ENCODE measurements at regions not wholly inside any gene's neighbourhood (a gene's known extent, or its start where the extent isn't known, plus 50 kb on each side); places are given as distances from the start of the nearest gene placed in this dataset.
"Not testable (repeated sequence)": the region's sequence is repeated elsewhere in the genome, so short reads cannot be mapped to it uniquely, and the experiment has no call there.

DNA sequence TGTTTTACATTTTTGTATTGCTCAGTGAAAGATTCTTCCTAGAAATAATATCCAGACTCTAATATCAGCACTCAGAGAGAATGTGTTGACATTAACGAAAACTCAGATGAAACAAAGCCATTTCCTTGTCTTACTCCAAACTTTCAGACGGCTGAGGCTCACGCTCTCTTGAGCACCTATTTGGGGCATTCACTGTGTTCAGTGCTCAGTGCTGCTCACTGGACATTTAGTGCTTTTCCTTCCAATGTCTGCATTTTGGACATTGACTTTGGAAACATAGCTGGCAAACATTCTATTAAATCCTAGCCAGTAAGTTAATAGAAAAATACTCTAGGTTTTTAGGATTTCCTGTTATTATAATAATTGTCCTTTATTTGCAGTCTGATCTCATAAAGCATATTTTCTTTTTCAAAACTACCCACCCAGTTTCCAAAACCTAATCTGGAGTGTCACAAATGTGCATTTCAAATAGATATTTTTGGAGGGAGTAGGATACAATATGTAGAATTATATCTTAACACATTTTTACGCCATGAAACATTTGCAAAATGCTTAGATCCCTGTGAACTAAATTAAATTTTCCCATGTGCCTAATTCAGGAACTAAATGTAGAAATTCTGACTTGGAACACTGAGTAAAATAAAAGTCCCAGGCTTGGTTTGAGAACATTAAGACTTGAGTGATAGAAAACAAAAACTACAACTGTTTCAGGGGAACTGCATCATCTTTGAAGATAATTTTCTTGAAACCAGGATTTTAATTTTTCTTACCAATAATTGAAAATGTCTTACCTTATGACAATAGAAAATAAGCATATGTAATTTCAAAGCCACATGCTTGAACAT is 91.7 kb upstream of the B3GAT2 start:
- no peak for DNase-seq (ENCODE audit: low spot score)
- in situ Hi-C loops (cut with HindIII; ENCODE audit: low sequenced_read_pairs), result no loop called here

DNA sequence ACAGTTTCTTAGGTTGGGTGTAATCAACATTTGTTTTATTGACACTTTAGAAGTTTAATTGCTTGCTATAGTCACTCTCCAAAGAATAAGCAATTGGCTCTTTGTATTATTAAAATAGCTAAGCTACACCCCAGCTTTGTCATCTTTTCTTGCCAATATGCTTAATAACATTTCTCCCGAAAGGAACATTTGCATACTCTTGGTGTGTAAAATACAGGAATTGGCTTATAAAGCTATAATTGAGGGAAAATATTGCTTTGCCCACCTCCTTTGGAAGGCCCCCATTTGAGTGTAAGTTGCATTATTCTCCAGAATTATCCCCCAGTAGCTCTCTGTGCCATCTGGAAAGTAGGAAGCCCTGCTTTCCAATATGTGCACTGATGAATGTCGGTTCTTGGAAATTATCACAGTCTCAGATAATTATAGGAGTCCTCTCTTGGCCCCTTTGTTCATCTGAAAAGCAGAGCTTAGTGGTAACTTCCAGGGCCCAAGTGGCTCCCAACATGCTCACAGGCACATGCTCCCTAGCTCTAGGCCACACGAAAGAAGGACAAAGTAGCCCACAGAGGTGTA is 92.4 kb upstream of the B3GAT2 start:
- no peak for DNase-seq (ENCODE audit: low spot score)
- in situ Hi-C loops (cut with HindIII; ENCODE audit: low sequenced_read_pairs), result no loop called here

DNA sequence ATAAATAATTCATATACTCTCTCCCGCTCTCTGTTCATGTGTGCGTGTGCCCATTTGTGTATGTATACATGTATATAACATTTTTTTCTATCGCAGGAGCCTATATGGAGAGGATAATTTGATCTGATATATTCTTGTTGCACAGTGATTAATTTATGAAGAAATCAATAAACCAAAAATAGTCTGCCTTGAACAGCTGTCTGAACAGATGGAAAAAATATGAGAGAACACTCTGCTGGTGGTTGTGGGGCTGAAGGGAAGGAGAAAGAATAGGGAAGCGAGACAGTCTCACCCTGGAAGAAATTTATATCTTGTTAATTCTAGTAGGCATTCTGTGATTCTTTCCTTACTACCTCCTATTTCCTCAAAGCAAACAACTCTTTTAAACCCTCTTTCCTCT is 96.6 kb upstream of the B3GAT2 start:
- no peak for DNase-seq (ENCODE audit: low spot score)
- in situ Hi-C loops (cut with HindIII; ENCODE audit: low sequenced_read_pairs), result no loop called here

DNA sequence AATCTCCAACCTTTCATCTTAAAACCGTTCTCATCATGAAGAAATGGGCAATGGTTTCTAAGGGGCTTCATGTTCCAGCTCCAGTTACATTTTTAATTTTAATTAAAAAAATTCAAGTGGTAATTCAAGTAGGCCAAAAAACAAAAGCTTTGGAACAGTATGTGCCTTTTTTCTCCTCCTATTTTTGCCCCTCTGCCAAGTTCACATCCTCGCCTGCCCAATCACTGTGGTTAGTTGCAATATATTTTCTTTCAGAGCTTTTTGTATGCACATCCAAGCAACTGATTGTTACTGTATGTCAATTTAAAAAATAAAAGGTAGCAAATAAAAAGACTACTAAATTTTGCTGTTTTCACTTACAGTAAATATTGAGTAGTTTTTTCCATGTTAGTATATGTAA is 99.8 kb upstream of the B3GAT2 start:
- DNase-seq (ENCODE audit: low spot score), result no peak
- in situ Hi-C loops (cut with HindIII; ENCODE audit: low sequenced_read_pairs), result no loop called here

DNA sequence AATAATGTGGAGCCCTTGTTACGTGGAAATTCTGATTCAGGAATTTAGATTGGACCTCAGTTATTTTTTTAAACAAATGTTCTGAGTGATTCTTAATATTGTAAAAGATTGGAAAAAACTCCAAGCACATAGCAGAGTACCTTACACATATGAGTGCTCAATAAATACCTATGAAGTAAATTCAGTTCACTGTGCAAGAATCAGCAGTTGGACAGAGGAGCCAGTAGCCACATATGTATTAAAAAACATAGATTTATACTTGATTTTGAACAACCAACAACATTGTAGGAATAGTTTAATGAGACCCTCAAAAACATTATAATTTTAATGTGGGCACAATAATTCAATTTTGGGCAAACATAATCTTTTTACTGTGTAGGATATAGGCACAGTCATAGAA is 109.3 kb upstream of the B3GAT2 start:
- DNase-seq (ENCODE audit: low spot score), result no peak
- in situ Hi-C loops (cut with HindIII; ENCODE audit: low sequenced_read_pairs), result no loop called here

DNA sequence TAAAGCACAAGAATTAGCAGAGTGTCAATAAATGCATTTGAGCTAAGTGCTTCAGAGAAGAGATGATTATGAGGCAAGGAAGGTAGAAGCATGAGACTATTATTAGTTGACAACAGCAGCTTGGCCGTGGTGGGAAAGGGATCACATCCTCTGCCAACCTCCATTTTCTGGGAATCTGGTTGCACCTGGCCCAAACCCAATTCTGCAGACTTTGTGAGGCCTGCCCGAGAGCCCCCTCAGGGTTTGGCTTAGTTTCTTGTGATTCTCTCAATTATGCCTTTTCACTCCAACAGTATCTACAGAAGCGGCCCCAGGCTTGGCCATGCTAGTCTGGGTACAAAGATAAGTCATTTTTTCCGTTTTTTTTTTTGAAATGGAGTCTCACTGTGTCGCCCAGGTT is 111.0 kb upstream of the B3GAT2 start:
- in situ Hi-C loops (cut with HindIII; ENCODE audit: low sequenced_read_pairs), result no loop called here
- peak; percentile 7 for DNase-seq (ENCODE audit: low spot score)

DNA sequence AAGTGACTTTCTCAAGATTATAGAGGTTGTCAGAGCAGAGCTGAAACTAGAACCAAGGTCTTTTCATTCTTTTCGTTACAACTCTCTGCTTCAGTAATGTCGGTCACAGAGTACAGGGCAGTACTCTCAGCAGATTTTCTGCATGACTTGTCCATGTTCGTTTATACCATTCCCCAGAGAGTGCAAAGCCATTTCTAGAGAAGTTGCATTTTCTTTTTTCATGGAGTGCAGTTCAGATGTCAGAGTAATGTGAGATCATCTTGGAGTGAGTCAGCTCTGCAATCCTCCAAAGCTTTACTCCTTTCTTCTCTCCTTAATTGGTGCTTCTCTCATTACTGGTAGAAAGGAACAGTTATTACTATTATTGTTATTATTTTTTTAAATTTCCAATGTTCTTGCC is 115.6 kb upstream of the B3GAT2 start:
- DNase-seq (ENCODE audit: low spot score), result no peak

DNA sequence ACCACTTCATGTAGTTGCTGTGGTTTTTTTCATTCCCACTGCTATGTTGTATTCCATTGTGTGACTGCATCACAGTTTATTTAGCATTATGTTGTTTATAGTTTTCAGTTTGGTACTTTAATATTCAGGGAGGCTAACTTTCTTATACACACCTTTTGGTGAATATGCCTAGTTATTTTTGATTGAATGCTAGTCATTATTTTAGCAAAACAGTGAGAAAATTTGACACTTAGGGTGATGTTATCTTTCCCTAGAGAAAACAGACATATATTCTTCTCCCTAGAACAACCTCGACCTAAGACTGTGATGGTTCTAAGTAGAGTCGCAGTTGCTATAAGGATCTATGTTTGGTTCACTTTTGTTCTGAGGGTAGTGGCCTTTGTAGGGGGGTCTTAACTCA is 120.8 kb upstream of the B3GAT2 start:
- no peak for DNase-seq (ENCODE audit: low spot score)
- in situ Hi-C loops (cut with HindIII; ENCODE audit: low sequenced_read_pairs), result no loop called here

More for the DNA sequence above, 115.6 kb upstream of the B3GAT2 start:
- in situ Hi-C loops (cut with HindIII; ENCODE audit: low sequenced_read_pairs), result no loop called here

DNA sequence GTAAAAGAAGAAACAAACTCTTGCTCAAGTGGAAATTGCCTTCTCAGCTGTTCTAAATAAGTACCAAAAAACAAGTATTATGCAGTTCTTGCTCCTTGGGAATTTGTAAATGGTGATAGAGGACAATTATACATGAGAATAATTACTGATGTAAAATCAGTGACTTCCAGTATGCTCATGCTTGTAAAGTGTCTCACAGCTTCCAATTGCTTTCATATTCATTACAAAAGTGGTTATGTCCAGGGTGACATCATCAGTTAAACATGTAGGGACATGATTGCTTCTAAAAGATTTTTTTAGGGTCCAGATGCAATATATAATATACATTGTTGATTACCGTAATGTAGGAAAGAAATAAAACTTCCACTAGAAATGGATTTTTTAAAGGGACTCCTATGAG is 122.8 kb upstream of the B3GAT2 start:
- in situ Hi-C loops (cut with HindIII; ENCODE audit: low sequenced_read_pairs), result no loop called here
- no peak for DNase-seq (ENCODE audit: low spot score)

DNA sequence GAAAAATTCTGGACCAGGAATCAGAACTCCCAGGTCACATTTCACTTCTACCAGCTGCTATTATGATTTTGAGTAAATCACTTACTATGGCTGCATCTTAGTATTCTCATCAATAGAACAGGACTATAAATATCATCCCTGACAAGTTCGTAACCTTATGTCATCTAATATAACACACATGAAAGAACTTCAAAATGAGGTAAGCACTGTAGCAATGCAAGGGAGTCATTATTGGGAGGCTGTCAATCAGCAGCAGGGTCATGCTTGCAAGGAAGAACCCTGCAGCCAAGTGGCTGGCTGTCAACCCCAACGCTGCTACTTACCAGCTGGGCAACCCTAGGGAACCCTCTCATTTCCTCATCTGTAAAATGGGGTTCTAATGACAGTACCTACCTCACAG is 123.3 kb upstream of the B3GAT2 start:
- in situ Hi-C loops (cut with HindIII; ENCODE audit: low sequenced_read_pairs), result no loop called here
- DNase-seq (ENCODE audit: low spot score), result no peak

DNA sequence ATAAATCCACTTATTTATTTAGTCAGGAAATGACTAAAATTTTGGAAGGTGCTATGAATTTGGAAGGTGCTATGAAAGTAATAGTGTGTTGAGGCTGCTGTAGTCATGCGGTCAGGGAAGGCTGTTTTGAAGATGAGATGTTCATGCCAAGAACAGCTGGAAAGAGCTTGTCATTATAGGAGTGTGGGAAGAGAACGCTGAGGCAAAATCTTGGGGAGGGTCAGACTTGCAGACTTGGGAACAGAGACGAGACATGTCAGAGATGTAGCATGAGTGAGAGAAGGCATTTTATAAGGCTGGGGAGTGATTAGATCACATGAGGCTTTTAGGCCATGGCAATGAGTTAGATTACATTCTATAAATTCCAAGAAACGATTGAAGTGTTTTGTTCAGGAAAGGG is 124.0 kb upstream of the B3GAT2 start:
- DNase-seq (ENCODE audit: low spot score), result no peak
- in situ Hi-C loops (cut with HindIII; ENCODE audit: low sequenced_read_pairs), result no loop called here

DNA sequence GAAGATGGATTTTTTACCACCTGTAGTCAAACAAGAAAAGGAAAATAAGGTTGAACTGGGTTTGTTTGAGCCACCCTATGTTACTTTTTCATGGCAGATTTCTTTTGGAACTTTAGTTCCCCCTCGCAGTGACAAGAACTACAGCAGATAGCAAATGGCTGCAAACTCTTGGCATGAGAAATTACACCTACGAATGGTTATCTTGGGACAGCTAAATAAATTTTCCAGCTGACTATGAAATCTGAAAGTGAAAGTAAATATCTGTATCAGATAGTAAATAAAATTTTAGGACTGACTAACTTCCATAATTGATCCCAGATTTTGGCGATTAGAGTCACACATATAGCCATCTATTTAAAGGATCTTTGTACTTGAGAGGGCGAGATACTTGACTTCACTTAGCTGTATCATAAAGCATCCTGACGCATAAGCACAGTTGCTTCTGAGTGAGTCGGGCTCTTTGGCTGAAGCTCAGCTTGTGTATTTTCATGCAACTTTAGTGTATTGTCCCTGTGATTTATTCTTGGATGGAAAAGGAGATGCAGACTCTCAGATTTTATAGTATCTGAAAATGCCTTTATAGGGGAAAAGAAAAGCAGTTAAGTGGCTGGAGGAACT is 125.3 kb upstream of the B3GAT2 start:
- DNase-seq (ENCODE audit: low spot score), result no peak
- in situ Hi-C loops (cut with HindIII; ENCODE audit: low sequenced_read_pairs), result no loop called here

DNA sequence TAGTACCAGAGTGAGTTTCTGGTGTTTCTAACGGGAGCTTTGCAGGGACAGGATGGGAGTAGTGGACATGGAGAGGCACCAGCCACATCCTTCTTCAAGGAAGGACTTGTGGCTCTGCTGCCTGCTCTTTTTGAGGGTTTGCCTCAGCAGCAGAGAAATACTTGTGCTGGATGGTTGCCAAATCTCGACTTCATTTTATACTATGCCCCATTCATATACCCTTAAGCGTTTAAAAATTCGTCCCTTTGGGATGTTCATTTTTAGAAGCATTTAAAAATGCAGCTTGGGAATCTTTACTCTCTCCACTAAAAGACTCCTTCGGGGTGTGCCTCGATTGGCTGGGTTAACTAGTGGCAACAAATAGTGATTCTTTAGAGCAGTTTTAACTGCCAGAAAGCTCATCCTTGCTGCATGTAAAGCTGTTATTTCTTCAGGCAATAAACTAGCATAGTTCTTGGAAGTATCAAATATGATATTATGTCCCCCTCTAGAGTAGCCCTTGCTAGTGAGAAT is 126.5 kb upstream of the B3GAT2 start:
- in situ Hi-C loops (cut with HindIII; ENCODE audit: low sequenced_read_pairs), result no loop called here
- DNase-seq (ENCODE audit: low spot score), result no peak

DNA sequence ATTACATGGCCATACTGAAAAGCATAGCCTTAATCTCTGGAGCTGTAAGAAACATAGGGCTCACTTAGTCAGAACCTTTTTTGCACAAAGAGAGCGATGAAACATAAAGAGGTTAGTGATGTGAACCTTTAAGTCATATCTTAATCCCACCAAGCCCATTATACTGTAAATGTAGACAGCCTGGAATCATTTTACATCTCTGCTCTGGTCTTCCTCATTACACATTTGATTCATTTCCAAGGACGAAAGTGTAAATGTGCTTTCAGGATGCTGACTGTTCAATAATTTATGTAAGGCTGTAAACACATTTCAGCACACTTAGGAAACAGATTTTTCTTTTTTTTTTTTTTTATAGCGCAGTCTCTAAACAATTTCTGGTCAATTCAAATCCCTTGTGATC is 131.3 kb upstream of the B3GAT2 start:
- in situ Hi-C loops (cut with HindIII; ENCODE audit: low sequenced_read_pairs), result no loop called here
- no peak for DNase-seq (ENCODE audit: low spot score)

DNA sequence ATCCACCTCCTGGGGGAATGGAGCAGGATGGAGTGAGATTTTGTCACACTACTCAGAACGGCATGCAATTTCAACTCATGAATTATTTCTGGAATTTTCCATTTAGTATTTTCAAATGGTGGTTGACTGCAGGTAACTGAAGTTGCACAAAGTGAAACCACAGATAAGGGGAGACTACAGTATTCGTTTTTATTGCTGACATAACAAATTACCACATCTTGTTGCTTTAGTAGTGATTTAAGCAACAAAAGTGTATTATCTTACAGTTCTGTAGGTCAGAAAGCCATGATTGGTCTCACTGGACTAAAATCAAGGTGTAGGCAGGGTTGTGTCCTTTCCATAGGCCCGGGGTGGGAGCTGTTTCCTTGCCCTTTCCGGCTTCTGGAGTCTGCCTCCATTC is 133.4 kb upstream of the B3GAT2 start:
- no peak for DNase-seq (ENCODE audit: low spot score)
- in situ Hi-C loops (cut with HindIII; ENCODE audit: low sequenced_read_pairs), result no loop called here

DNA sequence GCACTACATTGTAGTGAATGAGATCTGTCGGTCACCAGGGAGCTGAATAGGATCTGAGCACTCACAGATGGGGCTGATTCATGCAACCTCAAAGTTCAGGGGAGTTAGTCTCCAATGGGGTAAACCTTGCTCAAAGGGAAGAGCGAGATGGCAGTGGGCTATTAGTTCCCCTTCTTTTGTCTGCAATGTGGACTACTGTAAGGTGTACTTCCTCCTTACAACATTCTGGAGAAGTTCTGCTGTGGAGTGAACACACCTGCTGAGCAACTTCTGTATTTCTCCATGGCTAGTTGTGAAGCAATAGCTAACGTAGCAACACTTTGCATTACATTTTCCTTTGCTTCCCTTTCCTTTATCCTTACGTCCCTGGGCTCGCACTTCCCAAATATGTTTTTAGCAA is 134.3 kb upstream of the B3GAT2 start:
- in situ Hi-C loops (cut with HindIII; ENCODE audit: low sequenced_read_pairs), result no loop called here
- DNase-seq (ENCODE audit: low spot score), result no peak

DNA sequence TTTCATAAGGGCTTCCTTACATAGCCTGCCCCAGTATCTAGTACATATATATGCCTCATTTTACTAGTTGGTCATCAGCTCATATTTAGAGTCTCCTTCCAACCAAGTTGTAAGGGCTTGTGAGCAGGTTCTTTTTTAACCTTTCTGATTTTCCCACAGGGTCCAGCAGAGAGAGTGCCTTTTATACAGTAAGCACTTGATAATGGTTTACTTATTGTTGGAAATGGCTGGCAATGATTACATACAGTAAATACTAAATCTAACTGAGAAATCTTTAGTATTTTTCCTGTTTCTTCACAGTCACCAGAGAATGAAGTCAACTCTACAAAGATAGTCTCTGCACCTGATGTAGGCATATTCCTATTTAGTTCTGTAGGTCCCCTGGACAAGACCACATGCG is 135.1 kb upstream of the B3GAT2 start:
- DNase-seq (ENCODE audit: low spot score), result no peak
- in situ Hi-C loops (cut with HindIII; ENCODE audit: low sequenced_read_pairs), result no loop called here

DNA sequence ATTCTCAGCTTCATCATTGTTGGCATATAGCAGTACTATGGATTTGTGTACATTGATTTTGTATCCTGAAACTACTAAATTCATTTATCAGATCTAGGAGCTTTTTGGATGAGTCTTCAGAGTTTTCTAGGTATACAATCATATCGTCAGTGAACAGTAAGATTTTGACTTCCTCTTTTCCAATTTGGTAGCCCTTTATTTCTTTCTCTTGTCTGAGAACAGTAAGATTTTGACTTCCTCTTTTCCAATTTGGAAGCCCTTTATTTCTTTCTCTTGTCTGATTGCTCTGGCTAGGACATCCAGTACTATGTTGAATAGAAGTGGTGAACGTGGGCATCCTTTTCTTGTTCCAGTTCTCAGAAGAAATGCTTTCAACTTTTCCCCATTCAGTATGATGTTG is 140.4 kb upstream of the B3GAT2 start:
- in situ Hi-C loops (cut with HindIII; ENCODE audit: low sequenced_read_pairs); DNase-seq (ENCODE audit: low spot score): not testable (repeated sequence)

DNA sequence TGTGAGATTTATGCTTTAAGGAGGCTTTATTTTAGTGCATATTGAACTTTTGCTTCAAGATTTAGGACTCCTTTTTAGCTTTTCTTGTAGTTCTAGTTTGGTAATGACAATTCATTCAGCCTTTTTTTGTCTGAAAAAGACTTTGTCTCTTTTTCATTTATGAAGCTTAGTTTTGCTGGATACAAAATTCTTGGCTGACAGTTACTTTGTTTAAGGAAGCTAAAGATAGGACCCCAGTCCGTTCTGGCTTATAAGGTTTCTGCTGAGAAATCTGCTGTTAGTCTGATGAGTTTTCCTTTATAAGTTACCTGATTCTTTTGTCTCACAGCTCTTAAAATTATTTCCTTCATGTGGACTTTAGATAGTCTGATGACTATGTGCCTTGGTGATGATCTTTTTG is 142.8 kb upstream of the B3GAT2 start:
- in situ Hi-C loops (cut with HindIII; ENCODE audit: low sequenced_read_pairs), result no loop called here
- no peak for DNase-seq (ENCODE audit: low spot score)

DNA sequence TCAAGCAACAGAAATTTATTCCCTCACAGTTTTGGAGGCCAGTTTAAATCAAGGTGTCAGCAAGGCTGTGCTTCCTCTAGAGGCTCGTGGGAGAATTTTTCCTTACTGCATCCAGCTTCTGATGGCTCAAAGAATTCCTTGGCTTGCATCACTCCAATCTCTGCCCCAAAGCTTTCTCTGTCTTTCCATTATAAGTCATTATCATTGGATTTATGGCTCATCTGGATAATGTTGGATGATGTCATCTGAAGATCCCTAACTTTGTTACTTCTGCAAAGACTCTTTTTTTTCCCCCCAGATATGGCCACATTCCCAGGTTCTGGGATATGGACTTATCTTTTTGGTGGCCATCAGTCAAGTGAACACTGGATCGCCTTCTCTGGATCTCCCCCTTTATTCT is 146.3 kb upstream of the B3GAT2 start:
- in situ Hi-C loops (cut with HindIII; ENCODE audit: low sequenced_read_pairs), result no loop called here
- no peak for DNase-seq (ENCODE audit: low spot score)

DNA sequence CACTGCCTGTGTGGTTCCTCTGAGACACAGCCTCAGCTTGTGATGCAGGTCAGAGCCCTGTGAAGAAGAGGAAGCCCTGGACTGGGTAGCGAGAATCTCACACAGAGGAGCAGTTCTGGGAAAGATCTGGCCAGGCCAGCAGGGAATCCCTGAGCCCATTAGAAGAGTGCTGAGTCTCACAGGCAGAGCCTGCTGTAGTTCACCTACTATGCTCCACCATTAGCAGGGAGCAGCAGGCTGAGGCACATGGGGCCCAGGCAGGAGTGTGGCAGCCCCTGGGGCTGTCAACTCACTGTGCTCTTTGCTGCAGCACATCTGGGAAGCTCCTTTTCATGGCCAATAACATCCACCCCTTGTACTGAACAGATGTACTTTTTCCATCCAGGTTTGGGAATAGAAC is 146.8 kb upstream of the B3GAT2 start:
- in situ Hi-C loops (cut with HindIII; ENCODE audit: low sequenced_read_pairs), result no loop called here
- no peak for DNase-seq (ENCODE audit: low spot score)
